Stimulated activated naive CD4-positive, alpha-beta T cell (primary cell): ENCODE measurements at regions not wholly inside any gene's neighbourhood (a gene's known extent, or its start where the extent isn't known, plus 50 kb on each side); places are given as distances from the start of the nearest gene placed in this dataset.

ENCODE experiments used
- DNase-seq, 6 experiments: peaks; one replicate each; lab custom pipeline; 2025; lab: John Stamatoyannopoulos, UW

DNA sequence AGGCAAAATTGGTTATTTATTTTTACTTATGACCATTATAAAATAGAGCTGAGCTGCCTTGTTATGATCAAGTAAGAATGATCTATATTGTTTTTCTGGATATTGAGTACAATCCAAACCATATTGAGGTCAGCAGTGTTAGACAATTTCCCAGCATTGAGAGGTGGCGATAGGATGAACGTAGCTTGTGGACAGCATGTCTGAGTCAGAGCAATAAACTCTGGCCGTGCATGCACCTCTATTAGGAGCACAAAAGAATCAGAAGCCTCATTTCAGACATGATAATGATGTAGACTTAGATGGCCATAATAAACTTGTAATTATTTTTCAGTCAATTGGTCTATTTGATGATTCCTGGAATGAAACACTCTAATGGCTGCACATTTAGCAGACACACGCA is 491.6 kb downstream of the RIT2 start:
- DNase-seq = no peak

DNA sequence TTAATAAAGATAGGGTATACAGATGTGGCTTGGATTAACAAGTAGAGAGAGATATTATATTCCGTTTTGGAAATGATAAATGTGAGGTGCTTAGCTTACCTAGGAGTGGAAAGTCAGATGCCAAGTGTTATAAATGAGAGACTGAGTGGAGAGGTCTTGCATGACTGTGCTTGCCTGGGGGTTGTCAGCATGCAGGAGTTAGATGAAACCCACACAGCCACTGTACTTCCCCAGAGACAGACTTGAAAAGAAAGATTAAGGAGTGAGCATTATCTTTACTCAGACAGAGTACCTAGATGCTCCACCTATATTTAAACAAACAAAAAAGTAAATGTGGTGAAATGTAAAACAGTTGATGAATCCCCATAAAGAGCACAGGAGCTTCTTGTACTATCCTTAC is 482.7 kb downstream of the RIT2 start:
- no peak for DNase-seq

DNA sequence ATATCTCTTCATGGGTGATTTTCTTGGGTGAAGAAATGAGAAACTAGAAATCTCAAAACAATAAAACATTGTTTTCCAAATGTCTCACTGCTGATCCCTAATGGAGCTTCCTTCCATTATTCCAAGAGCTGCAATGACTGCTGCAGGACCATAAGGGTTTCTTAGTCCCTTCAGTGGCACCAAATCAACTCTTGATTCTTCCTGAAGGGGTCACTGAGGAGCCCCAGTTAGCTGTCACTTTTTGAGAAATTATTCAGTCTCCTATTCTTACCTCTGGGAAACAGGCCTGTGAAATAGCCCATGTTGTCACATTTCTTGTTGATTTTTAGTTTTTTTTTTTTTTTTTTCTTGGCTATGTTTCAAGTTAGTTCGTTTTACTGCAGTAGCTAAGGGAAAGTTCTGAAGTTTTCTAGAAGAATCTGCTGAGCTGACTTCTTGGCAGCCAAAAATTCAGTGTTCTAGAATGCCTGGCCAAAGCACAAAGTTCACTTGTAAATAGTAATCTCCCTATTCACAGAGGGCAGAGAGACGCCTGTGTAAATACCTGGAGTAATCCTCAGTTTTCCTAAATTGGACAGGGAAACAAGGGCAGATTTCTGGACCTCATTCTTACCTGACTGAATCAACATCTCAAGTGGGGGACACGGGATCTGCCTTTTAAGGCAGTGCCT is 480.0 kb downstream of the RIT2 start:
- DNase-seq = no peak

DNA sequence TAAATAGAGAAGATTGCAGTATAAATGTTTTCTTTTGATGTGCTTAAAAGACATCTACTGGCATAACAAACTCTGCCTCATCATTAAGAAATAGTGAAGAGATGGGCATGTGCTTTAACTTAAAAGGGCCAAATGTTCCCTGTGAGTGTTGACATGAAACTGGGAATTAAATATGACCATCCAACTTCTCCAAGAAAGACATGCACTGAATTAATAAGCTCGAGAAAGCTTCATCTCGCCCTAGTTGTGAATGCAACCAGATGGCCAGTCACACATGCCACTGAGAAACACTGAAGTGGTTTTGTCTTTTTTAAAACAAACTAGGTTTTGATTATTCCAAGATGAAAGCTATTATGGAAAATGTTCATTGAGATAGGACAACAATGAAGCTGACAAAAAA is 479.2 kb downstream of the RIT2 start:
- no peak for DNase-seq

DNA sequence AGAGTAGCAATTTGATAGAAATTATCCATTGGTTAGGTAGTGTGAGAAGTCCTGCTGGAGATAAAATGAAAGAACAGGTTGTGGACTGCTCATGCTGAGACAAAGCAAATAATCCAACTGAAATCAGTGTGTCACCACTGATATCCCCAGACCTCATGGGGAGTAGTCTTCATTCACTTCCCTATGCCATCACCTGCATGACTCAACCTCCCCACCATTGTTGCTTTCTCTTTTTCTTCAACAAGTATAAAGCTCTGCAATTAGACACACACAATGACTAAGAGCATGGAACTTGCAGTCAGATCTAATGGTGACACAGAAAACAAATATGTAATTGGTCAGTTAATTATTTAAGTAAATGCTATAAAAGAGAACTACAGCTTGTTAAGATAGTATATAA is 475.3 kb downstream of the RIT2 start:
- no peak for DNase-seq

DNA sequence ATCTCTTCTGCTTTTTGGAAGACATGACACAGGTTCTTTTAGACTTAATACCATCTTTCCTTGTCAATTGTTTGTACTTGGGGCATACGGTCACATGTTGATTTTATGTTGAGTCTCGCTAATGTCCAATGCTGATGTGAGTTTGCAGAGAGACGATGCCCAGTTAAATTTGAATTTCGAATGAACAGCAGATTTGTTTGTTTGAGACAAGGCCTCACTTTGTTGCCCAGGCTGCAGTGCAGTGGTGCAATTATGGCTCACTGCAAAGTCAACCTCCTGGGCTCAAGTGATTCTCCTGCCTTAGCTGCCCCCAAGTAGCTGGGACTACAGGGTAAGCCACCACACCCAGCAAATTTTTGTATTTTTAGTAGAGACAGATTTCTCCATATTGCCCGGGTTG is 473.5 kb downstream of the RIT2 start:
- DNase-seq = no peak

DNA sequence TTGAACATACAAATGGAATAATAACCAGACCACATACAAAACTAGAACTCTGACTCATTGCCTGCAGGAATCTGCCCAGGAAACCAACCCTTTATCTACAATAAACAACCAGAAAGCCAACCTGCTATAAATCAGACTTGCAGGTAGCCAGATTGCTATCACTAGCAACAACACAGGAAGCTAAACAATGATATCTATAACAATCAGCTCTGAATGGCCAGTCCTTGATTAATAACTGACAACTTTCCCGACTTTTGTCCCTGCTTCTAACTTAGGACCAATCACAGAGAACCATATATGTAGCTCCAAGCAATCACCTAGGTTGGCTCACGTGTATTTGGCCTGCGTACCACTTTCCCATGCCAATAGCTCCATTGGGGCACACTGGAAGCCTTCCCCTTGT is 470.8 kb downstream of the RIT2 start:
- no peak for DNase-seq

DNA sequence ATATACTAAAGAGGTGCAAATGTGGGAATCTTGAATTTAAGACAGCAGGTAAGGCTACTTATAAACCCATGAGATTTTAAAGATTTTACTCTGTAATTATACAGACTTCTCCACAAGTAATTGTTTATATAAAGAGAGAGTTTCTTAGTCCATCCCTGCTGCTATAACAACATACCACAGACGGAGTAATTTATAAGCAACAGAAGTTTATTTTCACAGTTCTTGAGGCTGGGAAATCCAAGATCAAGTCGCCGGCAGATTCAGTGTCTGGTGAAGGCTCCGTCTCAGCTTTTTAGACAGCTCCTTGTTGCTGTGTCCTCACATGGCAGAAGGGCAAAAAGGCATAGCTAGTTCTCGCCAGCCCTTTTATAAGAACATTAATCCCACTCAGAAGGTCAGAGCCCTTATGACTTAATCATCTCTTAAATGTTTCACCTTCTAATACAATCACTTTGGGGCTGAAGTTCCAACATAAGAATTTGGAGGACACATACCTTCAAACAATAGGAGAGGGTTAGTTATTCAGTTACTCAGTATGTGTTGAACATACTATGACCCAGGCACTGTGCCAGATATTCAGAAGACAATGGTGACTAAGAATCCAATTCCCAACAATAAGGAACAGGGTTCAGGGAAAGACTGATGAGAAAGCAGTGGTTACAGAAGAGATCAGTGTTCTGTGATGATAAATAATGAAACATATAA is 466.0 kb downstream of the RIT2 start:
- DNase-seq = no peak

DNA sequence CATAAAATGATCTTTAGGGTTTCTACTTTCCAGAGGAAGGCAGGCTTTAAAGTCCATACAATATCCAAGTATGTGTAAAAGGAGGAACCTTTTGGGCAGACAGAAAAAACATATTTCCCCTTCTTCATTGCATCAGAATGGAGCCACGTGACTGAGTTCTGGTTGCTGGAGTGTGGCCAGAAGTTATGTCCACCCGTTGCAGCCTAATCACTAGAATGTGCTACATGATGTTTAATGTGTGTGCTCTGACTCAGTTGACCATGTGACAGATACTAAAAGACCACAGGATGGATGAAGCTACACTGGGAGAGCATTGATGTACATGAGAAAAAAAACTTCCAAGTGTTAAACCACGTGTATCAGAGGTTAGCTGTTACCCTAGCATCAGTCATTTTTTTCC is 460.9 kb downstream of the RIT2 start:
- DNase-seq = no peak

DNA sequence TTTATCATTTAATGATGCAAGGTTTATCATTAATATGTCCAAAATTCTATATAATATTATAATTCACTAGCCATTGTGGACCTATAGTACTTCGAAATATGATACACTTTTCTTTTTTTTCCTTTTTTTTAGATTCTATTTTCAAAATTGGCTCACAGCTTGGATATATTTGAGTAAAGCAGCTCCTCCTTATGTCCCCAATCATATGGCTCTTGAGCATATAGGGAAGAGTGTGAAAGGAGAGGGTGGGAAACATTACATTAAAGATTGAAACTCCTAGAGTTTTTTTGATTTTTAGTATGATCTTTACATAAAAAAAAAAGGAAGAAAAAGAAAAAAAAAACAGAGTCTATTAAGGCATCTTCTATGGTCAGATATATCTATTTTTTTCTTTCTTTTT is 457.9 kb downstream of the RIT2 start:
- DNase-seq = no peak

DNA sequence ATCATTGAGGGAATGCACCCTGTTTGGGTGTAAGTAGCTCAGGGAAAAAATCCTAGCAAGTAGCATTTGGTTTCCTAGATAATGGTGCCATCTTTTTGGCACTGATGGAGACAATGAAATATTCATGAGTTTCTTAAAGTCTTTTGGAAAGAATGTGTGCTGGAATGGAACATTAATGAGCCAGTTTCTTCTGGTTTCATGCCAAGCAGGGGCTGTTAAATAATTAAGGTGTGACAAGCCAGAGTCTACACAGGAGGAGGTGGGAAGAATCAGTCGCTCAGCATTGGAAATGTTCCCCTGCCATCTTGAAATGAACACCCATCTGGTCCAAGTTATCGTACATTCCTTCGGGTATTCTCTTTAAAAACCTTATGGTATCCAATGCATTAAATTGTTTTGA is 457.3 kb downstream of the RIT2 start:
- no peak for DNase-seq

DNA sequence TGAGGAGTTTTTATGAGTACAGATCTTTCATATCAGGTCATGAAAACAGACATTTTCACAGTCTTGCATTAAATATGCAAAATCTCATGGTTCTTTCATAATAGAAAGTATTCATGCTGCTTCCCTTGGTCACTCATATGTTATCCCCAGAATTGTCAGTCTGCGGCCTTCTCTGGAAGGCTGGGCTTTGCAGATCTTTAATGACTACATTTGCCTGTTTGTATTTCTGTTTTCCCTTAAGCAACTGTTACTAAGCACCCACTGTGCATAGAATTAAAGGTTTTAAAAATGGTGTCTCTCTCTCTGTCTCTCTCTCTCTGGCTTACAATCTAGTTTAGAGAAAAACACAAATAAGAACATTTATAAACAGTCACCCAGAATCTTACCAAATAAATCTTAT is 456.3 kb downstream of the RIT2 start:
- DNase-seq = no peak

DNA sequence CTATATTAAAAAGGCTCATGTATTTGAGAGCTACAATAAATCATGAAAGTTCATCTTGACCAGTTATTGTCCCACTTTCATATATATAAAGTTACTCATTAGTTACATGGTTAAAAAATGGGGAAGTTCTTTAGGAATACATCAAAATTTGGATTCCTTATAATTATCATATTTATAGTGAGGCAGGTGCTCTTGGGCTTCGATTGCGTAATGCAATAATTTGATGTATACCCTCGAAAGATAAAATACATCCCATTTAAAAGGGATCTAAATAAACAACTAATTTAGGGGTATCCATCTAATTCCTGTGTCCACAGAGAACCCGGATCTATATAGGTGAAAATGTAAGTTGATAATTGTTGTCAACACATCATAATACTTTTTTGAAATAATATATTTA is 444.6 kb downstream of the RIT2 start:
- DNase-seq = no peak

DNA sequence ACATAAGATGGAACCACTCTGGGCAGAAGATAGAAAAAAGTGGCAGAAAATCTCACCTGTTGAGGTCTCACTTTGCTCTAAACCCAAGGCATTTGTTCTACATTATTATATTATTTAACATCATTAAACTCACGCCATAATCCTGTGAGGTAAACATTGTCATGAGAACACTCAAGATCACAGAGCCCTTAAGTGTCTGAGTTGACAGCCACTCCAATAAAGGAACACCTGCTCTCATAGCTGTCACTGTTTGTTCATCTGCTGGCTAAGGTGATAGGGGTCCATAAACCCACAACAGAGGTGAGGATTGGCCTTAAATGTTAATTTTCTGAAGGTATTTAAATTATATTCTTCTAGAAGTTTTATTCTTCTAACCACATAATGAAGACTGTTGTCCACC is 439.7 kb downstream of the RIT2 start:
- DNase-seq = no peak

DNA sequence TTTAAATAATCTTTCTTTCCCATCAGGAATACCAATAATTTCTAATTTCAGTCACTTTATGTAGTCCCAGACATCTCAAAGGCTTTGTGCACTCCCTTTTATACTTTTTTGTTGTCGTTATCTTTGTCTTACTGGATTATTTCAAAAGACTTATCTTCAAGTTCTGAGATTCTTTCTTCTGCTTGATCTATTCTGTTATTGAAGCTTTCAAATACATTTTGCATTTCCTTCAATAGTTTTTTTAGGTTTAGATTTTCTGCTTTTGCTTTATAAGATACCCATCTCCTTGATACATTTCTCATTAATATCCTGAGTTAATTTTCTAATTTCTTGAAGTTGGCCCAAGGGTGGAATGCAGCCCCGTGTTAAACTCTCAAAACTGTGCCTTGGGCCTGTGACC is 432.4 kb downstream of the RIT2 start:
- DNase-seq = no peak

DNA sequence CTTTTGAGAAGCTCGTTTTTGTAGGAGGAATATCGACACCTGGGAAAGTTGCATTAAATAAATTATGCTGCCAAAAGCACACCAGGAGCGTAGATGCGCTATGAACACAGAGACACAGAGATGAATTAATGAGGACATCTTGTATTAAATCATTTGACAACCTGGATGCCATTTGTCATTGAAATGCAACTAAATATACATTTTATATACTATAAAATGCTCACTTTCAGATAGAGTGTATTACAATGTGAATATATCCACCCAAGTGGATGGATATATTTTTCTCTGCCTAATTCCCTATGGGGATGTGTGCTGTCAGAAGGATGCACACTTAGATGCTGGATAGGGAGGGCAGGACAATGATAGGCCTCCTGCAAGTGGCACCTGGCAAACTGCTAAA is 426.2 kb downstream of the RIT2 start:
- no peak for DNase-seq
